HEK293 (cell line): ENCODE measurements at regions not wholly inside any gene's neighbourhood (a gene's known extent, or its start where the extent isn't known, plus 50 kb on each side); places are given as distances from the start of the nearest gene placed in this dataset.

Experiments used
- CTCF ChIA-PET: fragments of 350-600 bp; formaldehyde crosslinking; extraction: SDS; loops from one replicate; lab custom pipeline; 2021; ENCODE audit warnings: antibody characterized with exemption; lab: Yijun Ruan, JAX
- POLR2A ChIA-PET: fragments of 300-600 bp; formaldehyde crosslinking; extraction: SDS; loops from one replicate; lab custom pipeline; 2020; ENCODE audit warnings: antibody characterized with exemption, inconsistent platforms; lab: Yijun Ruan, JAX
- H3K27ac ChIP-seq: fragments of 200-500 bp; sonication (Bioruptor generic); 2 replicates; pipeline ENCODE4 v1.5.1; 2014; ENCODE audit warnings: low read depth, low read length, control low read depth, inconsistent platforms; ENCODE audit errors: extremely low read depth
- H3K36me3 ChIP-seq, 2 experiments: fragments of 200-500 bp in 1 of 2; sonication (Bioruptor generic) in 1 of 2; 1 replicate in 1 of 2; 2 replicates in 1 of 2; pipeline ENCODE4 v1.5.1; 2014 to 2017; ENCODE audit warnings: inconsistent platforms in 2 of 2, low read length in 2 of 2; ENCODE audit not compliant: control insufficient read depth in 2 of 2, insufficient read depth in 1 of 2
- H3K4me1 ChIP-seq: fragments of 200-500 bp; sonication (Bioruptor generic); 2 replicates; pipeline ENCODE4 v1.5.1; 2014; ENCODE audit warnings: mild to moderate bottlenecking, low read length, inconsistent platforms; ENCODE audit not compliant: control insufficient read depth, insufficient read depth
- H3K4me3 ChIP-seq: 2 replicates; pipeline ENCODE4 v1.5.1; 2011; ENCODE audit warnings: low read depth, mild to moderate bottlenecking, control low read depth, low read length, moderate library complexity
- H3K9me3 ChIP-seq: fragments of 200-500 bp; sonication (Bioruptor generic); 2 replicates; pipeline ENCODE4 v1.5.1; 2014; ENCODE audit warnings: low read depth, low read length, inconsistent platforms; ENCODE audit not compliant: control insufficient read depth, insufficient read depth
- GLI2 ChIP-seq: fragments of 450-650 bp; formaldehyde crosslinking; IDR thresholded peaks from 2 replicates; pipeline ENCODE4; 2017; ENCODE audit warnings: missing biosample characterization, missing genetic modification characterization, low read depth, borderline replicate concordance
- OSR2 ChIP-seq: fragments of 450-650 bp; formaldehyde crosslinking; IDR thresholded peaks from 2 replicates; pipeline ENCODE4 v1.5.1; 2016; ENCODE audit warnings: missing biosample characterization, missing genetic modification characterization
- SETDB1 ChIP-seq: IDR thresholded peaks from one replicate; pipeline ENCODE4 v1.6.1; 2017; ENCODE audit warnings: mild to moderate bottlenecking, low read length, moderate library complexity, mixed read lengths; ENCODE audit not compliant: insufficient read length
- SP7 ChIP-seq: fragments of 450-650 bp; formaldehyde crosslinking; IDR thresholded peaks from 2 replicates; pipeline ENCODE4 v1.5.1; 2016; ENCODE audit warnings: missing biosample characterization, missing genetic modification characterization
- YY2 ChIP-seq: fragments of 450-650 bp; formaldehyde crosslinking; IDR thresholded peaks from 2 replicates; pipeline ENCODE4 v1.5.1; 2016; ENCODE audit warnings: missing biosample characterization, missing genetic modification characterization
- ZBTB17 ChIP-seq: fragments of 450-650 bp; formaldehyde crosslinking; IDR thresholded peaks from 2 replicates; pipeline ENCODE4 v1.5.1; 2016; ENCODE audit warnings: missing biosample characterization, missing genetic modification characterization
- ZBTB7A ChIP-seq: fragments of 450-650 bp; formaldehyde crosslinking; IDR thresholded peaks from 2 replicates; pipeline ENCODE4 v1.5.1; 2016; ENCODE audit warnings: low read depth, missing biosample characterization, missing genetic modification characterization
- ZEB2 ChIP-seq: fragments of 450-650 bp; formaldehyde crosslinking; IDR thresholded peaks from 2 replicates; pipeline ENCODE4 v1.5.1; 2016; ENCODE audit warnings: missing biosample characterization, missing genetic modification characterization
- ZNF16 ChIP-seq: fragments of 450-650 bp; formaldehyde crosslinking; IDR thresholded peaks from 2 replicates; pipeline ENCODE4 v1.5.1; 2016; ENCODE audit warnings: low read depth, missing biosample characterization, missing genetic modification characterization
- ZNF621 ChIP-seq: fragments of 450-650 bp; formaldehyde crosslinking; IDR thresholded peaks from 2 replicates; pipeline ENCODE4 v1.5.1; 2017; ENCODE audit warnings: missing biosample characterization, missing genetic modification characterization
- ZNF629 ChIP-seq: fragments of 450-650 bp; formaldehyde crosslinking; IDR thresholded peaks from 2 replicates; pipeline ENCODE4 v1.5.1; 2017; ENCODE audit warnings: missing biosample characterization, missing genetic modification characterization
- ZNF654 ChIP-seq: fragments of 450-650 bp; formaldehyde crosslinking; IDR thresholded peaks from 2 replicates; pipeline ENCODE4 v1.5.1; 2016; ENCODE audit warnings: low read depth, missing biosample characterization, missing genetic modification characterization
- TF ChIP-seq, protein P1 (sequence below): fragments of 450-650 bp; formaldehyde crosslinking; IDR thresholded peaks from 2 replicates; pipeline ENCODE4 v1.5.1; 2017; ENCODE audit warnings: missing biosample characterization, missing genetic modification characterization
- TF ChIP-seq, protein P2 (sequence below): fragments of 450-650 bp; IDR thresholded peaks from 2 replicates; pipeline ENCODE4 v1.5.1; 2018; ENCODE audit warnings: missing biosample characterization, missing genetic modification characterization
- TF ChIP-seq, protein P3 (sequence below): fragments of 450-650 bp; formaldehyde crosslinking; IDR thresholded peaks from 2 replicates; pipeline ENCODE4 v1.5.1; 2016; ENCODE audit warnings: missing biosample characterization, missing genetic modification characterization, low read depth
- TF ChIP-seq, protein P4 (sequence below): fragments of 450-650 bp; formaldehyde crosslinking; IDR thresholded peaks from 2 replicates; pipeline ENCODE4 v1.5.1; 2016; ENCODE audit warnings: missing biosample characterization, missing genetic modification characterization
- TF ChIP-seq, protein P5 (sequence below): fragments of 450-650 bp; formaldehyde crosslinking; IDR thresholded peaks from 2 replicates; pipeline ENCODE4 v1.5.1; 2016; ENCODE audit warnings: missing biosample characterization, missing genetic modification characterization
- TF ChIP-seq, protein P6 (sequence below): fragments of 450-650 bp; formaldehyde crosslinking; IDR thresholded peaks from 2 replicates; pipeline ENCODE4 v1.5.1; 2016; ENCODE audit warnings: missing biosample characterization, missing genetic modification characterization

DNA sequence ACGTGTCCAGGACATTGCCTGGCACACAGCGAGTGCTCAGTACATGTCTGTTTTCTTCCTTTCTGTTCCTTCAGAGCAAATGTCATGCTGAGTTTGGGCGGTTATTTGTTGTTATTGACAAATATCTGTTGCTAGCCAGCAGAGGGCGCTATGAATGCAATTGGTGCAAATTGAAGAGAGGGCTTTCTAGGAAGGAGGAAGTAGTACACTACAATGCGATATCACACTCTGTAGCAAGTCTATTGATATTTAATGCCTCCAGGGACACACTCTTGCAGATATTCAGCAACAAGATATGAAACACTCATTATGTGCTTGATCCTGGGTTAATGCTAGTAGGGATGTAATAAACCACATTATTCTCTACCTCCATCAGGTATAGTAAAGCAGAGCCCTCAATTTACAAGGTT, 267.3 kb upstream of the SRRM4 start:
- Histone ChIP-seq H3K36me3 (no peaks in the 10 kb centered on the region), H3K4me3 (no peak overlapping the region), H3K9me3 (no peaks in the 10 kb centered on the region), H3K27ac (no peak overlapping the region), H3K4me1 (no peaks in the 10 kb centered on the region)
- ChIA-PET POLR2A (no interaction called here), CTCF (interaction anchor here (0.6 to 3.2 kb wide), 7 partner anchors 9 to 277 kb away, joined by 3 to 11 read pairs (median 3); no protein-coding TSS in a partner anchor)
- TF ChIP-seq, protein P1, sequence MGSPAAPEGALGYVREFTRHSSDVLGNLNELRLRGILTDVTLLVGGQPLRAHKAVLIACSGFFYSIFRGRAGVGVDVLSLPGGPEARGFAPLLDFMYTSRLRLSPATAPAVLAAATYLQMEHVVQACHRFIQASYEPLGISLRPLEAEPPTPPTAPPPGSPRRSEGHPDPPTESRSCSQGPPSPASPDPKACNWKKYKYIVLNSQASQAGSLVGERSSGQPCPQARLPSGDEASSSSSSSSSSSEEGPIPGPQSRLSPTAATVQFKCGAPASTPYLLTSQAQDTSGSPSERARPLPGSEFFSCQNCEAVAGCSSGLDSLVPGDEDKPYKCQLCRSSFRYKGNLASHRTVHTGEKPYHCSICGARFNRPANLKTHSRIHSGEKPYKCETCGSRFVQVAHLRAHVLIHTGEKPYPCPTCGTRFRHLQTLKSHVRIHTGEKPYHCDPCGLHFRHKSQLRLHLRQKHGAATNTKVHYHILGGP, result peak; percentile 64; the same call in 1 of the 2 replicates
- no peak for TF ChIP-seq ZBTB7A
- no peak for TF ChIP-seq ZNF629 (tag by site-specific recombination)
- peak; percentile 24; the same call in 1 of the 2 replicates for TF ChIP-seq ZNF654 (tag by site-specific recombination)
- TF ChIP-seq, protein P2, sequence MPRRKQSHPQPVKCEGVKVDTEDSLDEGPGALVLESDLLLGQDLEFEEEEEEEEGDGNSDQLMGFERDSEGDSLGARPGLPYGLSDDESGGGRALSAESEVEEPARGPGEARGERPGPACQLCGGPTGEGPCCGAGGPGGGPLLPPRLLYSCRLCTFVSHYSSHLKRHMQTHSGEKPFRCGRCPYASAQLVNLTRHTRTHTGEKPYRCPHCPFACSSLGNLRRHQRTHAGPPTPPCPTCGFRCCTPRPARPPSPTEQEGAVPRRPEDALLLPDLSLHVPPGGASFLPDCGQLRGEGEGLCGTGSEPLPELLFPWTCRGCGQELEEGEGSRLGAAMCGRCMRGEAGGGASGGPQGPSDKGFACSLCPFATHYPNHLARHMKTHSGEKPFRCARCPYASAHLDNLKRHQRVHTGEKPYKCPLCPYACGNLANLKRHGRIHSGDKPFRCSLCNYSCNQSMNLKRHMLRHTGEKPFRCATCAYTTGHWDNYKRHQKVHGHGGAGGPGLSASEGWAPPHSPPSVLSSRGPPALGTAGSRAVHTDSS (tag by site-specific recombination), result no peak
- TF ChIP-seq ZBTB17, result no peak
- TF ChIP-seq, protein P3, sequence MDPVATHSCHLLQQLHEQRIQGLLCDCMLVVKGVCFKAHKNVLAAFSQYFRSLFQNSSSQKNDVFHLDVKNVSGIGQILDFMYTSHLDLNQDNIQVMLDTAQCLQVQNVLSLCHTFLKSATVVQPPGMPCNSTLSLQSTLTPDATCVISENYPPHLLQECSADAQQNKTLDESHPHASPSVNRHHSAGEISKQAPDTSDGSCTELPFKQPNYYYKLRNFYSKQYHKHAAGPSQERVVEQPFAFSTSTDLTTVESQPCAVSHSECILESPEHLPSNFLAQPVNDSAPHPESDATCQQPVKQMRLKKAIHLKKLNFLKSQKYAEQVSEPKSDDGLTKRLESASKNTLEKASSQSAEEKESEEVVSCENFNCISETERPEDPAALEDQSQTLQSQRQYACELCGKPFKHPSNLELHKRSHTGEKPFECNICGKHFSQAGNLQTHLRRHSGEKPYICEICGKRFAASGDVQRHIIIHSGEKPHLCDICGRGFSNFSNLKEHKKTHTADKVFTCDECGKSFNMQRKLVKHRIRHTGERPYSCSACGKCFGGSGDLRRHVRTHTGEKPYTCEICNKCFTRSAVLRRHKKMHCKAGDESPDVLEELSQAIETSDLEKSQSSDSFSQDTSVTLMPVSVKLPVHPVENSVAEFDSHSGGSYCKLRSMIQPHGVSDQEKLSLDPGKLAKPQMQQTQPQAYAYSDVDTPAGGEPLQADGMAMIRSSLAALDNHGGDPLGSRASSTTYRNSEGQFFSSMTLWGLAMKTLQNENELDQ (tag by site-specific recombination), result no peak
- no peak for TF ChIP-seq ZNF621
- TF ChIP-seq, protein P4, sequence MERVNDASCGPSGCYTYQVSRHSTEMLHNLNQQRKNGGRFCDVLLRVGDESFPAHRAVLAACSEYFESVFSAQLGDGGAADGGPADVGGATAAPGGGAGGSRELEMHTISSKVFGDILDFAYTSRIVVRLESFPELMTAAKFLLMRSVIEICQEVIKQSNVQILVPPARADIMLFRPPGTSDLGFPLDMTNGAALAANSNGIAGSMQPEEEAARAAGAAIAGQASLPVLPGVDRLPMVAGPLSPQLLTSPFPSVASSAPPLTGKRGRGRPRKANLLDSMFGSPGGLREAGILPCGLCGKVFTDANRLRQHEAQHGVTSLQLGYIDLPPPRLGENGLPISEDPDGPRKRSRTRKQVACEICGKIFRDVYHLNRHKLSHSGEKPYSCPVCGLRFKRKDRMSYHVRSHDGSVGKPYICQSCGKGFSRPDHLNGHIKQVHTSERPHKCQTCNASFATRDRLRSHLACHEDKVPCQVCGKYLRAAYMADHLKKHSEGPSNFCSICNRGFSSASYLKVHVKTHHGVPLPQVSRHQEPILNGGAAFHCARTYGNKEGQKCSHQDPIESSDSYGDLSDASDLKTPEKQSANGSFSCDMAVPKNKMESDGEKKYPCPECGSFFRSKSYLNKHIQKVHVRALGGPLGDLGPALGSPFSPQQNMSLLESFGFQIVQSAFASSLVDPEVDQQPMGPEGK, result no peak
- TF ChIP-seq, protein P5, sequence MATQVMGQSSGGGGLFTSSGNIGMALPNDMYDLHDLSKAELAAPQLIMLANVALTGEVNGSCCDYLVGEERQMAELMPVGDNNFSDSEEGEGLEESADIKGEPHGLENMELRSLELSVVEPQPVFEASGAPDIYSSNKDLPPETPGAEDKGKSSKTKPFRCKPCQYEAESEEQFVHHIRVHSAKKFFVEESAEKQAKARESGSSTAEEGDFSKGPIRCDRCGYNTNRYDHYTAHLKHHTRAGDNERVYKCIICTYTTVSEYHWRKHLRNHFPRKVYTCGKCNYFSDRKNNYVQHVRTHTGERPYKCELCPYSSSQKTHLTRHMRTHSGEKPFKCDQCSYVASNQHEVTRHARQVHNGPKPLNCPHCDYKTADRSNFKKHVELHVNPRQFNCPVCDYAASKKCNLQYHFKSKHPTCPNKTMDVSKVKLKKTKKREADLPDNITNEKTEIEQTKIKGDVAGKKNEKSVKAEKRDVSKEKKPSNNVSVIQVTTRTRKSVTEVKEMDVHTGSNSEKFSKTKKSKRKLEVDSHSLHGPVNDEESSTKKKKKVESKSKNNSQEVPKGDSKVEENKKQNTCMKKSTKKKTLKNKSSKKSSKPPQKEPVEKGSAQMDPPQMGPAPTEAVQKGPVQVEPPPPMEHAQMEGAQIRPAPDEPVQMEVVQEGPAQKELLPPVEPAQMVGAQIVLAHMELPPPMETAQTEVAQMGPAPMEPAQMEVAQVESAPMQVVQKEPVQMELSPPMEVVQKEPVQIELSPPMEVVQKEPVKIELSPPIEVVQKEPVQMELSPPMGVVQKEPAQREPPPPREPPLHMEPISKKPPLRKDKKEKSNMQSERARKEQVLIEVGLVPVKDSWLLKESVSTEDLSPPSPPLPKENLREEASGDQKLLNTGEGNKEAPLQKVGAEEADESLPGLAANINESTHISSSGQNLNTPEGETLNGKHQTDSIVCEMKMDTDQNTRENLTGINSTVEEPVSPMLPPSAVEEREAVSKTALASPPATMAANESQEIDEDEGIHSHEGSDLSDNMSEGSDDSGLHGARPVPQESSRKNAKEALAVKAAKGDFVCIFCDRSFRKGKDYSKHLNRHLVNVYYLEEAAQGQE (tag by site-specific recombination), result no peak
- no peak for TF ChIP-seq GLI2 (tag by site-specific recombination)

DNA sequence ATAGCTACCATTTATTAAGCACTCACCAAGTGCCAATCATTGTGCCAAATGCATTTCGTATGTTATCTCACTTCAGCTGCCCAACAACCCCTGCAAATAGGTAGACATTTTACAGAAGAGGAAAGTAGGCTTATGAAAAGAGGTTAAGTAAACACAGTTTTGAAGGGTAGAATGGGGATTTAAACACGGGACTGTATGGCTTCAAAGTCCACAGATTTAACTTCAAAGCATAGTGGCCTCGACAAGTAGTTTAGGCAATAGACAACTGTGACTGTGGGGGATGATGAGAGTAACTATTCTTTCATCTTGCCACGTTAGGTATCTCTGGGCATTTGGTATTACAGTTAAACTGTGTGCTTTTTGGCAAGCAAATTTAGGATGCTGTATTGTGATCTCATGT, 266.8 kb upstream of the SRRM4 start:
- Histone ChIP-seq H3K4me3 (no peak overlapping the region), H3K36me3 (no peaks in the 10 kb centered on the region), H3K27ac (no peak overlapping the region), H3K9me3 (no peaks in the 10 kb centered on the region), H3K4me1 (no peaks in the 10 kb centered on the region)
- CTCF ChIA-PET, result interaction anchor here (0.6 to 3.2 kb wide), 6 partner anchors 9 to 112 kb away, joined by 3 to 11 read pairs (median 3); no protein-coding TSS in a partner anchor
- POLR2A ChIA-PET, result no interaction called here
- TF ChIP-seq, protein P6, sequence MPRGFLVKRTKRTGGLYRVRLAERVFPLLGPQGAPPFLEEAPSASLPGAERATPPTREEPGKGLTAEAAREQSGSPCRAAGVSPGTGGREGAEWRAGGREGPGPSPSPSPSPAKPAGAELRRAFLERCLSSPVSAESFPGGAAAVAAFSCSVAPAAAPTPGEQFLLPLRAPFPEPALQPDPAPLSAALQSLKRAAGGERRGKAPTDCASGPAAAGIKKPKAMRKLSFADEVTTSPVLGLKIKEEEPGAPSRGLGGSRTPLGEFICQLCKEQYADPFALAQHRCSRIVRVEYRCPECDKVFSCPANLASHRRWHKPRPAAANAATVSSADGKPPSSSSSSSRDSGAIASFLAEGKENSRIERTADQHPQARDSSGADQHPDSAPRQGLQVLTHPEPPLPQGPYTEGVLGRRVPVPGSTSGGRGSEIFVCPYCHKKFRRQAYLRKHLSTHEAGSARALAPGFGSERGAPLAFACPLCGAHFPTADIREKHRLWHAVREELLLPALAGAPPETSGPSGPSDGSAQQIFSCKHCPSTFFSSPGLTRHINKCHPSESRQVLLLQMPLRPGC, result no peak
- no peak for TF ChIP-seq SETDB1
- TF ChIP-seq ZEB2 (tag by site-specific recombination), result no peak
- no peak for TF ChIP-seq SP7
- no peak for TF ChIP-seq YY2
- no peak for TF ChIP-seq ZNF16 (tag by site-specific recombination)
- no peak for TF ChIP-seq OSR2 (tag by site-specific recombination)
